Tibial artery (tissue), 4 donors: ENCODE measurements at regions not wholly inside any gene's neighbourhood (a gene's known extent, or its start where the extent isn't known, plus 50 kb on each side); places are given as distances from the start of the nearest gene placed in this dataset.

Experiments
- DNase-seq, 2 donors: peaks; one replicate each; pipeline ENCODE4 v3.0.0-alpha.2; 2019
- H3K27ac ChIP-seq, 2 donors: fragments of 200-600 bp; sonication (generic) in 1 of 2; 1 replicate in 1 of 2; 2 replicates in 1 of 2; pipeline ENCODE4 v1.5.1; 2018 to 2019; ENCODE audit warnings: mild to moderate bottlenecking in 1 of 2
- H3K27me3 ChIP-seq, 2 donors: fragments of 200-600 bp; sonication (generic) in 1 of 2; one replicate each; pipeline versions ENCODE4 v1.5.1 to v1.6.0; 2016 to 2019
- H3K36me3 ChIP-seq, 3 donors: fragments of 200-600 bp; sonication (generic) in 2 of 3; one replicate each; pipeline ENCODE4 v1.5.1; 2016 to 2019; ENCODE audit warnings: mild to moderate bottlenecking in 2 of 3
- H3K4me1 ChIP-seq, 4 donors: fragments of 200-600 bp; sonication (generic) in 2 of 4; 1 replicate in 3 of 4; 2 replicates in 1 of 4; pipeline ENCODE4 v1.5.1; 2016 to 2019
- H3K4me3 ChIP-seq, 2 donors: fragments of 200-600 bp; sonication (generic) in 1 of 2; 1 replicate in 1 of 2; 2 replicates in 1 of 2; pipeline ENCODE4 v1.5.1; 2018 to 2019; ENCODE audit warnings: mild to moderate bottlenecking in 2 of 2
- H3K9me3 ChIP-seq, 3 donors: fragments of 200-600 bp; sonication (generic) in 1 of 3; one replicate each; pipeline ENCODE4 v1.5.1; 2016 to 2019
- CTCF ChIP-seq, 2 experiments: fragments of 200-600 bp in 1 of 2; fragments of 450-650 bp in 1 of 2; IDR thresholded peaks; one replicate each; pipeline ENCODE4 v1.5.1; 2017 to 2019; ENCODE audit warnings: antibody characterized with exemption in 2 of 2, mild to moderate bottlenecking in 1 of 2, moderate library complexity in 1 of 2
- intact Hi-C: fragments of 100-400 bp; cut with DNase I; formaldehyde crosslinking; loops from one replicate; pipeline ENCODE4 v1.15.0; 2023; ENCODE audit warnings: low total_unique reads

DNA sequence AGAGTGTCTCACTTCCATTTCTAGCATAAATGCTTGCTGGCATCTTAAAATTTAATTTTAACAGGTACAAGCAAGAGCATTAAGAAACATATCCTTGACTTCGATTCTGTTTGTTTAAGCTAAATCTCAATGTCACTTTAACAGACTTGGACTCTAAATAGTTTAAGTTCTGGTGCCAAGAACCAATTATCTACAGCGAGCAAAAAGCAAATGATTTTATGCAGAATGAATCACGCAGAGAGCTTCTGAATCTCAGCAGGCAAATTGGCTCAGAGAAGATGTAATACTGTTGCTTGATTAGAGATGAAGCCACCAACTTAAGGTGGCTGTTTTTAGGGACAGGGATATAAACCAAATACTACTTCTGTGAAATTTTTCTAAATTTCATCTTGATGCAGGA lies 117.0 kb upstream of the PLD5 start:
- no peak overlapping the region for H3K27ac ChIP-seq
- no peak for TF ChIP-seq CTCF (IDR thresholded peaks at IDR 0.05)
- no peaks in the 10 kb centered on the region for H3K9me3 ChIP-seq
- no peaks in the 10 kb centered on the region for H3K4me1 ChIP-seq
- DNase-seq = no peak
- intact Hi-C loops = no loop called here
- H3K4me3 ChIP-seq = no peak overlapping the region
- H3K36me3 ChIP-seq = no peaks in the 10 kb centered on the region
- no peaks in the 10 kb centered on the region for H3K27me3 ChIP-seq

DNA sequence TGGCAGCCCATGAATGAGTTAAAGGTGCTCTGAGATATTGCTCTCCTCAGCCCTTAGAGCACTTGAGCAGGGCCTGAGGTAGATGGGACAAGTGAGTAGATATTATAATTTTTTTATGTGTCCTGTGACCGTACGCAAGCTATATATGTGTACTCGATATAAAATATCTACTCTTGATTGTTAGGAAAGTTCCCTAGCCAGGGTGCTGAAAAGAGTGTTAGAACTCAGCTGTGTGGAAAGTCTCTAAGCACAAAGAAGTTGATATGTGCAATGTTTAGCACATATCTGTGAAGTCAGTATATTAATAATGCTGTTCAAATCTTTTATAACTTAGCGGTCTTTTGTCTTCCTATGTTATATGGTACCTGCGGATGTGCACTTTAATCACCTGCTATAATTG lies 114.6 kb upstream of the PLD5 start:
- Histone ChIP-seq H3K4me3 (no peak overlapping the region), H3K27ac (no peak overlapping the region), H3K36me3 (no peaks in the 10 kb centered on the region), H3K27me3 (no peaks in the 10 kb centered on the region), H3K9me3 (no peaks in the 10 kb centered on the region), H3K4me1 (no peaks in the 10 kb centered on the region)
- intact Hi-C loops = no loop called here
- no peak for TF ChIP-seq CTCF (IDR thresholded peaks at IDR 0.05)
- no peak for DNase-seq

GRCh38 chr1:242634732-242635131 lies 110.2 kb upstream of the PLD5 start:
- Histone ChIP-seq H3K36me3 (no peaks in the 10 kb centered on the region), H3K9me3 (no peaks in the 10 kb centered on the region), H3K27ac (no peak overlapping the region), H3K4me1 (no peaks in the 10 kb centered on the region), H3K27me3 (no peaks in the 10 kb centered on the region), H3K4me3 (no peak overlapping the region)
- intact Hi-C loops = no loop called here
- no peak for DNase-seq
- no peak for TF ChIP-seq CTCF (IDR thresholded peaks at IDR 0.05)

DNA sequence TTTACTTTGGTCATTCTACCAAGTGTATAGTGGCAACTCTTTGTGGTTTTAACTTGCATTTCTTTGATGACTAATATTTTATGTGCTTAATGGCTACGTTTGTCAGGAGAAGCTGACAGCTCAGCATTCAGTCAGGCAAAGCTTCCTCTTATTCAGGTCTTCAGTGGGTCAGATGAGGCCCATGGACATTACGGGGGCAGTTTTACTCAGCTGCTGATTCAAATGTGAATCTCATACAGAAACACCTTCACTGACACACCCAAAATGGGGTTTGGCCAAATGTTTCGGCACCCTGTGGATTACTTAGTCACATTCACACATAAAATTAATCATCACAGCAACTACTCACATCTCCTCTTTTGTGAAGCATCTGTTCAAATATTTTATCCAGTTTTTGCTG lies 104.9 kb upstream of the PLD5 start:
- Histone ChIP-seq H3K9me3 (no peaks in the 10 kb centered on the region), H3K36me3 (no peaks in the 10 kb centered on the region), H3K4me1 (no peaks in the 10 kb centered on the region), H3K27me3 (no peaks in the 10 kb centered on the region), H3K27ac (no peak overlapping the region), H3K4me3 (no peak overlapping the region)
- DNase-seq = no peak
- intact Hi-C loops = no loop called here
- TF ChIP-seq CTCF (IDR thresholded peaks at IDR 0.05) = no peak

DNA sequence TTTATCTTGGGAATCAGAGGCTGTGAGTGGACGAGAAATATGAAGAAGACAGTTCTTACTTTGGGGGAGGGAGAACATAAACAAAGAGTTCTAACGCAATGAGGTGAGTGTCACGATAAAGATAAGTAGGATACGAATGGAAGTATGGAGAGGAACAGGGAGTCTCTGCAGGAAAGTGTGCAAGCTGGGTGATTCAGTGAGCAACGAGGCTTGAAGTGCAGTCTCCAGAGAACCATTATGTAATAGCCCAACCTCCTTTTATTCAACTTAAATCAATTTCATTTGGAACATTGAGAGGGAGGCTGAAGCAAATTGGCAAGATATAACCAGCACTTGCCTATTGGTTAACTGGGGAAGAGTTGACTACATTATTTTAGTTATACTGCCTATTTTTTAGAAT lies 99.3 kb upstream of the PLD5 start:
- no peak for DNase-seq

More for the DNA sequence above, 99.3 kb upstream of the PLD5 start:
- TF ChIP-seq CTCF (IDR thresholded peaks at IDR 0.05) = no peak
- intact Hi-C loops = no loop called here
- no peaks in the 10 kb centered on the region for H3K36me3 ChIP-seq
- H3K27me3 ChIP-seq = no peaks in the 10 kb centered on the region
- no peaks in the 10 kb centered on the region for H3K4me1 ChIP-seq
- H3K4me3 ChIP-seq = no peak overlapping the region
- H3K27ac ChIP-seq = no peak overlapping the region
- no peaks in the 10 kb centered on the region for H3K9me3 ChIP-seq
